GM23338 (cell line): ENCODE measurements at regions not wholly inside any gene's neighbourhood (a gene's known extent, or its start where the extent isn't known, plus 50 kb on each side); places are given as distances from the start of the nearest gene placed in this dataset.

Experiments used
- ATAC-seq: fragments of 200-7000 bp; cut with Tn5 transposase; 3 replicates; pipeline ENCODE4 v1.9.1; 2020
- DNase-seq: peaks from one replicate; pipeline ENCODE4 v3.0.0-alpha.2; 2015; ENCODE audit warnings: low spot score
- H2AFZ ChIP-seq: fragments of 200-600 bp; sonication (generic); 2 replicates; pipeline ENCODE4 v1.8.0; 2016; ENCODE audit warnings: antibody characterized with exemption, mild to moderate bottlenecking, moderate library complexity
- H3F3A ChIP-seq: fragments of 200-600 bp; sonication (generic); replicated peaks from 2 replicates; pipeline ENCODE4 v1.8.0; 2017; ENCODE audit warnings: antibody characterized with exemption, mixed run types, low read depth
- H3K27ac ChIP-seq: fragments of 200-600 bp; sonication (generic); 2 replicates; pipeline ENCODE4 v1.6.1; 2016; ENCODE audit warnings: low read depth
- H3K27me3 ChIP-seq: fragments of 200-600 bp; sonication (generic); 2 replicates; pipeline ENCODE4 v1.8.0; 2016; ENCODE audit warnings: mild to moderate bottlenecking, mixed run types, moderate library complexity; ENCODE audit not compliant: insufficient read depth
- H3K36me3 ChIP-seq: fragments of 200-600 bp; sonication (generic); 2 replicates; pipeline ENCODE4 v1.8.0; 2016; ENCODE audit warnings: mild to moderate bottlenecking; ENCODE audit not compliant: insufficient read depth
- H3K4me1 ChIP-seq: fragments of 200-600 bp; sonication (generic); 2 replicates; pipeline ENCODE4 v1.8.0; 2016; ENCODE audit warnings: mild to moderate bottlenecking, moderate library complexity; ENCODE audit not compliant: insufficient read depth
- H3K4me2 ChIP-seq: fragments of 200-600 bp; sonication (generic); 2 replicates; pipeline ENCODE4 v1.7.1; 2017; ENCODE audit warnings: mixed run types
- H3K4me3 ChIP-seq: fragments of 200-600 bp; sonication (generic); 2 replicates; pipeline ENCODE4 v1.6.1; 2016; ENCODE audit warnings: mixed run types
- H3K79me2 ChIP-seq: fragments of 200-600 bp; sonication (generic); replicated peaks from 2 replicates; pipeline ENCODE4 v1.8.0; 2017; ENCODE audit warnings: mild to moderate bottlenecking; ENCODE audit not compliant: insufficient read depth
- H3K9me2 ChIP-seq: fragments of 200-600 bp; sonication (generic); 2 replicates; pipeline ENCODE4 v1.8.0; 2017; ENCODE audit not compliant: insufficient read depth
- H4K20me1 ChIP-seq: fragments of 200-600 bp; sonication (generic); replicated peaks from 2 replicates; pipeline ENCODE4 v1.8.0; 2017; ENCODE audit warnings: mild to moderate bottlenecking; ENCODE audit not compliant: insufficient read depth
- H3K27ac Mint-ChIP-seq: 2 replicates; pipeline ENCODE4 v1.8.0; 2020; ENCODE audit warnings: inconsistent platforms, mild to moderate bottlenecking, moderate library complexity, mixed read lengths
- H3K27me3 Mint-ChIP-seq: 3 replicates; pipeline ENCODE4 v1.8.0; 2022; ENCODE audit warnings: low read depth, mild to moderate bottlenecking, moderate library complexity, mixed read lengths, inconsistent platforms; ENCODE audit not compliant: insufficient read depth, poor library complexity
- H3K36me3 Mint-ChIP-seq: 3 replicates; pipeline ENCODE4 v1.8.0; 2021; ENCODE audit warnings: low read depth, mild to moderate bottlenecking, inconsistent platforms, moderate library complexity, mixed read lengths
- H3K4me1 Mint-ChIP-seq: 3 replicates; pipeline ENCODE4 v1.8.0; 2020; ENCODE audit warnings: mild to moderate bottlenecking, inconsistent platforms, mixed read lengths
- H3K4me3 Mint-ChIP-seq: 3 replicates; pipeline ENCODE4 v1.8.0; 2021; ENCODE audit warnings: moderate library complexity, mild to moderate bottlenecking, inconsistent platforms, mixed read lengths
- H3K9me3 Mint-ChIP-seq: 3 replicates; pipeline ENCODE4 v1.8.0; 2020; ENCODE audit warnings: moderate library complexity, mild to moderate bottlenecking, inconsistent platforms, mixed read lengths
- CREB1 ChIP-seq: fragments of 250-450 bp; sonication (Bioruptor Pico); IDR thresholded peaks from 2 replicates; pipeline ENCODE4 v1.5.0; 2020; ENCODE audit warnings: low read depth, mild to moderate bottlenecking, moderate library complexity
- EZH2 ChIP-seq: fragments of 200-600 bp; sonication (generic); IDR thresholded peaks from one replicate; pipeline ENCODE4 v1.8.0; 2017; ENCODE audit warnings: antibody characterized with exemption, mild to moderate bottlenecking, low read depth; ENCODE audit not compliant: unreplicated experiment
- EZH2phosphoT487 ChIP-seq: fragments of 200-600 bp; sonication (generic); IDR thresholded peaks from one replicate; pipeline ENCODE4 v1.8.1; 2018; ENCODE audit warnings: antibody characterized with exemption; ENCODE audit not compliant: unreplicated experiment
- NANOG ChIP-seq: IDR thresholded peaks from 2 replicates; pipeline ENCODE4 v1.6.1; 2016; ENCODE audit warnings: antibody characterized with exemption, borderline replicate concordance
- POLR2AphosphoS5 ChIP-seq: IDR thresholded peaks from 2 replicates; pipeline ENCODE4 v1.6.1; 2016; ENCODE audit warnings: antibody characterized with exemption, low read depth
- STAT1 ChIP-seq: IDR thresholded peaks from one replicate; pipeline ENCODE4 v1.6.1; 2016; ENCODE audit warnings: antibody characterized with exemption; ENCODE audit not compliant: unreplicated experiment
- ZNF331 ChIP-seq: fragments of 250-450 bp; sonication (Bioruptor Pico); IDR thresholded peaks from 2 replicates; pipeline ENCODE4 v1.5.0; 2020; ENCODE audit warnings: low read depth, mild to moderate bottlenecking, moderate library complexity
- TF ChIP-seq, protein P1 (sequence below): IDR thresholded peaks from one replicate; pipeline ENCODE4 v1.6.1; 2018; ENCODE audit warnings: antibody characterized with exemption; ENCODE audit not compliant: unreplicated experiment
- TF ChIP-seq, protein P2 (sequence below): fragments of 250-450 bp; sonication (Bioruptor Pico); IDR thresholded peaks from 2 replicates; pipeline ENCODE4 v1.5.0; 2020; ENCODE audit warnings: mild to moderate bottlenecking, moderate library complexity

DNA sequence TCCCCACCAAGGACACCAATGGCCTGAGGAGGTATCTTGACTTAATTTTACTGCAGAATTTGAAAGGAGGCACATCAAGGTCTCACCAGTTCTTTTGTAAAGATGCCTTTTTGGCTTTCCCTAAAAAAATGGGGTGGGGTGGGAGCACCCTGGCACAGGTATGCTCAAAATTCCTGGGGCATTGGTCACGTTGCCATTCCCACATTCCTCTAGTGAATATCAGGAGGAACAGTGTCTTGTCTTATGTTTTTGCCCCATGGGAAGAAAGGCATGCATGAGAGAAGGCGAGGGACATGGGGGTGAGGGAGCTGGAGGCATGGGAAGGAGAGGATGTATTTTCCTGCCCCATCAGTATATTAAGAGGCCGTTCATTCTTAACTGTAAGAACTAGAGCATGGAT, 275.3 kb downstream of the CMPK2 start:
- Mint-ChIP-seq H3K9me3 (peaks cover 49% of the 10 kb centered on the region), H3K36me3 (no peaks in the 10 kb centered on the region), H3K27me3 (peaks cover under 1% of the 10 kb centered on the region), H3K27ac (no peak overlapping the region), H3K4me3 (no peak overlapping the region), H3K4me1 (no peaks in the 10 kb centered on the region)
- DNase-seq = no peak
- Histone ChIP-seq H3F3A (no peaks in the 10 kb centered on the region), H4K20me1 (no peaks in the 10 kb centered on the region), H3K27me3 (no peaks in the 10 kb centered on the region), H3K4me3 (no peak overlapping the region), H3K4me1 (no peaks in the 10 kb centered on the region), H2AFZ (no peak overlapping the region), H3K27ac (no peak overlapping the region), H3K9me2 (peaks cover 11% of the 10 kb centered on the region; the same call in 1 of the 2 replicates), H3K36me3 (no peaks in the 10 kb centered on the region), H3K4me2 (no peak overlapping the region), H3K79me2 (no peaks in the 10 kb centered on the region)
- no peak for ATAC-seq
- TF ChIP-seq, protein P1, sequence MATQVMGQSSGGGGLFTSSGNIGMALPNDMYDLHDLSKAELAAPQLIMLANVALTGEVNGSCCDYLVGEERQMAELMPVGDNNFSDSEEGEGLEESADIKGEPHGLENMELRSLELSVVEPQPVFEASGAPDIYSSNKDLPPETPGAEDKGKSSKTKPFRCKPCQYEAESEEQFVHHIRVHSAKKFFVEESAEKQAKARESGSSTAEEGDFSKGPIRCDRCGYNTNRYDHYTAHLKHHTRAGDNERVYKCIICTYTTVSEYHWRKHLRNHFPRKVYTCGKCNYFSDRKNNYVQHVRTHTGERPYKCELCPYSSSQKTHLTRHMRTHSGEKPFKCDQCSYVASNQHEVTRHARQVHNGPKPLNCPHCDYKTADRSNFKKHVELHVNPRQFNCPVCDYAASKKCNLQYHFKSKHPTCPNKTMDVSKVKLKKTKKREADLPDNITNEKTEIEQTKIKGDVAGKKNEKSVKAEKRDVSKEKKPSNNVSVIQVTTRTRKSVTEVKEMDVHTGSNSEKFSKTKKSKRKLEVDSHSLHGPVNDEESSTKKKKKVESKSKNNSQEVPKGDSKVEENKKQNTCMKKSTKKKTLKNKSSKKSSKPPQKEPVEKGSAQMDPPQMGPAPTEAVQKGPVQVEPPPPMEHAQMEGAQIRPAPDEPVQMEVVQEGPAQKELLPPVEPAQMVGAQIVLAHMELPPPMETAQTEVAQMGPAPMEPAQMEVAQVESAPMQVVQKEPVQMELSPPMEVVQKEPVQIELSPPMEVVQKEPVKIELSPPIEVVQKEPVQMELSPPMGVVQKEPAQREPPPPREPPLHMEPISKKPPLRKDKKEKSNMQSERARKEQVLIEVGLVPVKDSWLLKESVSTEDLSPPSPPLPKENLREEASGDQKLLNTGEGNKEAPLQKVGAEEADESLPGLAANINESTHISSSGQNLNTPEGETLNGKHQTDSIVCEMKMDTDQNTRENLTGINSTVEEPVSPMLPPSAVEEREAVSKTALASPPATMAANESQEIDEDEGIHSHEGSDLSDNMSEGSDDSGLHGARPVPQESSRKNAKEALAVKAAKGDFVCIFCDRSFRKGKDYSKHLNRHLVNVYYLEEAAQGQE = no peak
- TF ChIP-seq EZH2 = no peak
- TF ChIP-seq CREB1 (CRISPR knock-in tag) = no peak
- TF ChIP-seq STAT1 = no peak
- no peak for TF ChIP-seq POLR2AphosphoS5
- no peak for TF ChIP-seq ZNF331 (CRISPR knock-in tag)
- no peak for TF ChIP-seq EZH2phosphoT487
- no peak for TF ChIP-seq NANOG
- TF ChIP-seq, protein P2, sequence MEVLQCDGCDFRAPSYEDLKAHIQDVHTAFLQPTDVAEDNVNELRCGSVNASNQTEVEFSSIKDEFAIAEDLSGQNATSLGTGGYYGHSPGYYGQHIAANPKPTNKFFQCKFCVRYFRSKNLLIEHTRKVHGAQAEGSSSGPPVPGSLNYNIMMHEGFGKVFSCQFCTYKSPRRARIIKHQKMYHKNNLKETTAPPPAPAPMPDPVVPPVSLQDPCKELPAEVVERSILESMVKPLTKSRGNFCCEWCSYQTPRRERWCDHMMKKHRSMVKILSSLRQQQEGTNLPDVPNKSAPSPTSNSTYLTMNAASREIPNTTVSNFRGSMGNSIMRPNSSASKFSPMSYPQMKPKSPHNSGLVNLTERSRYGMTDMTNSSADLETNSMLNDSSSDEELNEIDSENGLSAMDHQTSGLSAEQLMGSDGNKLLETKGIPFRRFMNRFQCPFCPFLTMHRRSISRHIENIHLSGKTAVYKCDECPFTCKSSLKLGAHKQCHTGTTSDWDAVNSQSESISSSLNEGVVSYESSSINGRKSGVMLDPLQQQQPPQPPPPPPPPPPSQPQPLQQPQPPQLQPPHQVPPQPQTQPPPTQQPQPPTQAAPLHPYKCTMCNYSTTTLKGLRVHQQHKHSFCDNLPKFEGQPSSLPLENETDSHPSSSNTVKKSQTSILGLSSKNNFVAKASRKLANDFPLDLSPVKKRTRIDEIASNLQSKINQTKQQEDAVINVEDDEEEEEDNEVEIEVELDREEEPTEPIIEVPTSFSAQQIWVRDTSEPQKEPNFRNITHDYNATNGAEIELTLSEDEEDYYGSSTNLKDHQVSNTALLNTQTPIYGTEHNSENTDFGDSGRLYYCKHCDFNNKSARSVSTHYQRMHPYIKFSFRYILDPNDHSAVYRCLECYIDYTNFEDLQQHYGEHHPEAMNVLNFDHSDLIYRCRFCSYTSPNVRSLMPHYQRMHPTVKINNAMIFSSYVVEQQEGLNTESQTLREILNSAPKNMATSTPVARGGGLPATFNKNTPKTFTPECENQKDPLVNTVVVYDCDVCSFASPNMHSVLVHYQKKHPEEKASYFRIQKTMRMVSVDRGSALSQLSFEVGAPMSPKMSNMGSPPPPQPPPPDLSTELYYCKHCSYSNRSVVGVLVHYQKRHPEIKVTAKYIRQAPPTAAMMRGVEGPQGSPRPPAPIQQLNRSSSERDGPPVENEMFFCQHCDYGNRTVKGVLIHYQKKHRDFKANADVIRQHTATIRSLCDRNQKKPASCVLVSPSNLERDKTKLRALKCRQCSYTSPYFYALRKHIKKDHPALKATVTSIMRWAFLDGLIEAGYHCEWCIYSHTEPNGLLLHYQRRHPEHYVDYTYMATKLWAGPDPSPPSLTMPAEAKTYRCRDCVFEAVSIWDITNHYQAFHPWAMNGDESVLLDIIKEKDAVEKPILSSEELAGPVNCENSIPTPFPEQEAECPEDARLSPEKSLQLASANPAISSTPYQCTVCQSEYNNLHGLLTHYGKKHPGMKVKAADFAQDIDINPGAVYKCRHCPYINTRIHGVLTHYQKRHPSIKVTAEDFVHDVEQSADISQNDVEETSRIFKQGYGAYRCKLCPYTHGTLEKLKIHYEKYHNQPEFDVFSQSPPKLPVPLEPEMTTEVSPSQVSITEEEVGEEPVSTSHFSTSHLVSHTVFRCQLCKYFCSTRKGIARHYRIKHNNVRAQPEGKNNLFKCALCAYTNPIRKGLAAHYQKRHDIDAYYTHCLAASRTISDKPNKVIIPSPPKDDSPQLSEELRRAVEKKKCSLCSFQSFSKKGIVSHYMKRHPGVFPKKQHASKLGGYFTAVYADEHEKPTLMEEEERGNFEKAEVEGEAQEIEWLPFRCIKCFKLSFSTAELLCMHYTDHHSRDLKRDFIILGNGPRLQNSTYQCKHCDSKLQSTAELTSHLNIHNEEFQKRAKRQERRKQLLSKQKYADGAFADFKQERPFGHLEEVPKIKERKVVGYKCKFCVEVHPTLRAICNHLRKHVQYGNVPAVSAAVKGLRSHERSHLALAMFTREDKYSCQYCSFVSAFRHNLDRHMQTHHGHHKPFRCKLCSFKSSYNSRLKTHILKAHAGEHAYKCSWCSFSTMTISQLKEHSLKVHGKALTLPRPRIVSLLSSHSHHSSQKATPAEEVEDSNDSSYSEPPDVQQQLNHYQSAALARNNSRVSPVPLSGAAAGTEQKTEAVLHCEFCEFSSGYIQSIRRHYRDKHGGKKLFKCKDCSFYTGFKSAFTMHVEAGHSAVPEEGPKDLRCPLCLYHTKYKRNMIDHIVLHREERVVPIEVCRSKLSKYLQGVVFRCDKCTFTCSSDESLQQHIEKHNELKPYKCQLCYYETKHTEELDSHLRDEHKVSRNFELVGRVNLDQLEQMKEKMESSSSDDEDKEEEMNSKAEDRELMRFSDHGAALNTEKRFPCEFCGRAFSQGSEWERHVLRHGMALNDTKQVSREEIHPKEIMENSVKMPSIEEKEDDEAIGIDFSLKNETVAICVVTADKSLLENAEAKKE (CRISPR knock-in tag) = no peak
